ENCODE measurements at regions not wholly inside any gene's neighbourhood (a gene's known extent, or its start where the extent isn't known, plus 50 kb on each side); places are given as distances from the start of the nearest gene placed in this dataset.

- TF ChIP-seq CTCF (IDR thresholded peaks at IDR 0.05) (no peak), POLR2A (IDR thresholded peaks at IDR 0.05) (no peak)
These were observed 802.3 kb upstream of the ARGLU1 start for GRCh38 chr13:107370015-107370785.
